Trophoblast cell (in vitro differentiated cells and primary cell): ENCODE measurements at regions not wholly inside any gene's neighbourhood (a gene's known extent, or its start where the extent isn't known, plus 50 kb on each side); places are given as distances from the start of the nearest gene placed in this dataset.

Experiments
- DNase-seq, 2 donors: peaks; one replicate each; pipeline ENCODE4 v3.0.0-alpha.2; 2016
- H2AFZ ChIP-seq: 2 replicates; pipeline ENCODE4 v1.6.1; 2013; ENCODE audit warnings: low read length, moderate library complexity, mild to moderate bottlenecking; ENCODE audit not compliant: insufficient read depth, poor library complexity
- H2AK5ac ChIP-seq: 2 replicates; pipeline ENCODE4 v1.6.1; 2013; ENCODE audit warnings: mild to moderate bottlenecking, low read length
- H2BK120ac ChIP-seq: 2 replicates; pipeline ENCODE4 v1.6.1; 2013; ENCODE audit warnings: low read length, mild to moderate bottlenecking, moderate library complexity; ENCODE audit not compliant: insufficient read depth, poor library complexity
- H2BK12ac ChIP-seq: 2 replicates; pipeline ENCODE4 v1.6.1; 2013; ENCODE audit warnings: mild to moderate bottlenecking, low read length, moderate library complexity
- H2BK5ac ChIP-seq: 2 replicates; pipeline ENCODE4 v1.6.1; 2013; ENCODE audit warnings: low read length, low read depth, moderate library complexity, mild to moderate bottlenecking; ENCODE audit not compliant: poor library complexity
- H3K14ac ChIP-seq: 2 replicates; pipeline ENCODE4 v1.6.1; 2013; ENCODE audit warnings: mild to moderate bottlenecking, low read length
- H3K18ac ChIP-seq: 2 replicates; pipeline ENCODE4 v1.6.1; 2013; ENCODE audit warnings: mild to moderate bottlenecking, low read length
- H3K23ac ChIP-seq: 2 replicates; pipeline ENCODE4 v1.6.1; 2013; ENCODE audit warnings: low read length
- H3K27ac ChIP-seq: 2 replicates; pipeline ENCODE4 v1.5.1; 2013; ENCODE audit warnings: low read depth, mild to moderate bottlenecking, inconsistent platforms, low read length, moderate library complexity
- H3K27me3 ChIP-seq: 2 replicates; pipeline ENCODE4 v1.6.1; 2013; ENCODE audit warnings: inconsistent platforms, mild to moderate bottlenecking, low read length, moderate library complexity; ENCODE audit not compliant: insufficient read depth
- H3K36me3 ChIP-seq, 2 experiments: 1 replicate in 1 of 2; 2 replicates in 1 of 2; pipeline ENCODE4 v1.6.1; 2013; ENCODE audit warnings: low read length in 2 of 2, mild to moderate bottlenecking in 2 of 2, moderate library complexity in 1 of 2; ENCODE audit not compliant: insufficient read depth in 2 of 2, control insufficient read depth in 1 of 2
- H3K4ac ChIP-seq: 2 replicates; pipeline ENCODE4 v1.6.1; 2013; ENCODE audit warnings: low read depth, mild to moderate bottlenecking, low read length, moderate library complexity
- H3K4me1 ChIP-seq, 2 experiments: 1 replicate in 1 of 2; 2 replicates in 1 of 2; pipeline ENCODE4 v1.6.1; 2013; ENCODE audit warnings: low read length in 2 of 2, mild to moderate bottlenecking in 2 of 2, moderate library complexity in 1 of 2; ENCODE audit not compliant: insufficient read depth in 2 of 2, control insufficient read depth in 1 of 2
- H3K4me2 ChIP-seq: 2 replicates; pipeline ENCODE4 v1.6.1; 2013; ENCODE audit warnings: inconsistent platforms, mild to moderate bottlenecking, low read length, moderate library complexity
- H3K4me3 ChIP-seq: 2 replicates; pipeline ENCODE4 v1.5.1; 2013; ENCODE audit warnings: mild to moderate bottlenecking, low read depth, low read length, inconsistent platforms
- H3K79me1 ChIP-seq: one replicate; pipeline ENCODE4 v1.6.1; 2013; ENCODE audit warnings: low read length
- H3K79me2 ChIP-seq: 2 replicates; pipeline ENCODE4 v1.6.1; 2013; ENCODE audit warnings: low read length, mild to moderate bottlenecking; ENCODE audit not compliant: control insufficient read depth, insufficient read depth, poor library complexity
- H3K9ac ChIP-seq: 2 replicates; pipeline ENCODE4 v1.6.1; 2013; ENCODE audit warnings: mild to moderate bottlenecking, low read length
- H3K9me3 ChIP-seq: 2 replicates; pipeline ENCODE4 v1.6.1; 2013; ENCODE audit warnings: low read depth, mild to moderate bottlenecking, control low read depth, inconsistent platforms, low read length; ENCODE audit not compliant: insufficient read depth
- H4K12ac ChIP-seq: 2 replicates; pipeline ENCODE4 v1.6.1; 2013; ENCODE audit warnings: low read depth, mild to moderate bottlenecking, low read length, moderate library complexity
- H4K8ac ChIP-seq: 2 replicates; pipeline ENCODE4 v1.6.1; 2013; ENCODE audit warnings: low read depth, mild to moderate bottlenecking, low read length, moderate library complexity
- H4K91ac ChIP-seq: one replicate; pipeline ENCODE4 v1.6.1; 2013; ENCODE audit warnings: low read depth, mild to moderate bottlenecking, low read length, moderate library complexity
- WGBS: extraction: QIAGEN DNeasy Blood & Tissue Kit; methylation state at CpG from one replicate; pipeline ENCODE4 v1.1.7; 2013; ENCODE audit warnings: missing lambda C conversion rate; ENCODE audit not compliant: insufficient read length, insufficient coverage; ENCODE audit errors: extremely low coverage; 5-methylcytosine and 5-hydroxymethylcytosine counted together

DNA sequence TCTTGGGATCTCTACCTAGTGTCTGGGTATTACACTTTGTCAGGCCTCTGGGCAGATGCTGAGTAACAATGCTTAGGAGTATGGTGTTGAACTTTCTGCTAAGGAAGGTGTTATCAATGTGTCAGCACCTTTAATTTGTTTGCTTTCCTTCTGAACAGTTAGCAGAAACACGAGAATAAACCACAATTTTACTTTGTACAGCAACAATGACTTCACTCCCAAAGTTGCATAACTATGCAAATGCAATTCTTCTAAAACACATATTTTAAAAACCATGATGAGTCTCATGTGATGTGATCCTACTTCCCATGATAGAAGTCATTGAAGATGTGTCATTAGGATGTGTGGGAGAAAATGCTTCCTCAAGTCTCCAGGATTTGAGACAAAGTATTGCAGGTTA, 155.0 kb downstream of the POSTN start:
- Histone ChIP-seq H3K4me3 (no peak overlapping the region), H3K4me2 (no peak overlapping the region), H3K27me3 (no peaks in the 10 kb centered on the region), H3K9ac (no peak overlapping the region), H2BK5ac (no peak overlapping the region), H4K8ac (no peak overlapping the region), H3K36me3 (no peaks in the 10 kb centered on the region), H4K12ac (no peak overlapping the region), H3K23ac (no peak overlapping the region), H3K4ac (no peak overlapping the region), H3K79me1 (peaks cover 4% of the 10 kb centered on the region), H3K9me3 (no peaks in the 10 kb centered on the region), H2AFZ (no peak overlapping the region), H3K14ac (no peak overlapping the region), H3K4me1 (peaks cover 3 to 5% of the 10 kb centered on the region in 2 experiments), H3K18ac (no peak overlapping the region), H2BK12ac (no peak overlapping the region), H3K27ac (no peak overlapping the region), H2AK5ac (no peak overlapping the region), H4K91ac (no peak overlapping the region), H3K79me2 (no peaks in the 10 kb centered on the region), H2BK120ac (no peak overlapping the region)
- DNase-seq: peak in 1 of 2 donors; percentile 2
- no CpG with 5 or more reads among the region's 1 CpG for WGBS

DNA sequence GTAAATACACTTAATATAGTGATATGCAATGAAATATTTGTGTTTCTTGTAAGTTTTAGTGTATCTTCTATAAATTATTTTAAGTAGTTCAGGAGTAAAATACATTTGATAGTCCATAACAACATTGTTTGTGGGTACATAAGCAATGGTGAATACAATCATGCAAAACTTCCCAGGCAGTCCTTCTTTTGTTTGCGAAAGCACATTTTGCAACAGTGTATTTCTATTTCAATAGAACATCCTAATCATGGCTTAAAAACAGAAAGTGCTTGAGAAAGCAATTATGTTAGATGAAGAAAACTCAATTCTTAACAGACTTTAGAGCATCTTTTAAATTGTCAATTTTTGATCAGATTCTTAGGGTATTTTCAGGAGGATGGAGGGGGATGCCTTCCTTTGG, 155.6 kb downstream of the POSTN start:
- Histone ChIP-seq H3K4me3 (no peak overlapping the region), H2BK5ac (no peak overlapping the region), H2AFZ (no peak overlapping the region), H3K18ac (no peak overlapping the region), H3K9me3 (no peaks in the 10 kb centered on the region), H3K4ac (no peak overlapping the region), H3K27me3 (no peaks in the 10 kb centered on the region), H3K36me3 (no peaks in the 10 kb centered on the region), H4K12ac (no peak overlapping the region), H3K79me1 (peaks cover 2% of the 10 kb centered on the region), H4K91ac (no peak overlapping the region), H3K4me2 (no peak overlapping the region), H3K4me1 (peaks cover 3 to 5% of the 10 kb centered on the region in 2 experiments), H3K14ac (no peak overlapping the region), H2BK12ac (no peak overlapping the region), H2BK120ac (no peak overlapping the region), H3K79me2 (no peaks in the 10 kb centered on the region), H3K9ac (no peak overlapping the region), H2AK5ac (no peak overlapping the region), H4K8ac (no peak overlapping the region), H3K23ac (no peak overlapping the region), H3K27ac (no peak overlapping the region)
- no CpG with 5 or more reads among the region's 1 CpG for WGBS
- no peak for DNase-seq

GRCh38 chr13:37435881-37436280, 162.7 kb downstream of the POSTN start:
- H3K4ac ChIP-seq: no peak overlapping the region
- H3K79me1 ChIP-seq: no peaks in the 10 kb centered on the region
- H4K8ac ChIP-seq: no peak overlapping the region
- DNase-seq: no peak
- H4K91ac ChIP-seq: no peak overlapping the region
- no peak overlapping the region for H4K12ac ChIP-seq
- H3K27me3 ChIP-seq: no peaks in the 10 kb centered on the region
- no peak overlapping the region for H3K23ac ChIP-seq
- H2BK12ac ChIP-seq: no peak overlapping the region
- no peak overlapping the region for H3K27ac ChIP-seq
- no peak overlapping the region for H2BK5ac ChIP-seq
- H2AK5ac ChIP-seq: no peak overlapping the region
- no peak overlapping the region for H3K4me3 ChIP-seq
- H3K9ac ChIP-seq: no peak overlapping the region
- H3K4me2 ChIP-seq: no peak overlapping the region
- no peak overlapping the region for H2BK120ac ChIP-seq
- no CpG with 5 or more reads among the region's 1 CpG for WGBS
- no peak overlapping the region for H3K14ac ChIP-seq
- H3K4me1 ChIP-seq: no peaks in the 10 kb centered on the region
- no peaks in the 10 kb centered on the region for H3K9me3 ChIP-seq
- H3K79me2 ChIP-seq: no peaks in the 10 kb centered on the region
- no peak overlapping the region for H2AFZ ChIP-seq
- no peak overlapping the region for H3K18ac ChIP-seq
- no peaks in the 10 kb centered on the region for H3K36me3 ChIP-seq

- no peak overlapping the region for H4K91ac ChIP-seq
- WGBS: no CpG with 5 or more reads among the region's 1 CpG
- no peak overlapping the region for H3K4ac ChIP-seq
- H3K4me1 ChIP-seq: no peaks in the 10 kb centered on the region
- H3K23ac ChIP-seq: no peak overlapping the region
- no peaks in the 10 kb centered on the region for H3K79me2 ChIP-seq
- H2BK5ac ChIP-seq: no peak overlapping the region
- no peaks in the 10 kb centered on the region for H3K9me3 ChIP-seq
- no peaks in the 10 kb centered on the region for H3K36me3 ChIP-seq
- no peaks in the 10 kb centered on the region for H3K79me1 ChIP-seq
- no peak for DNase-seq
- H3K27ac ChIP-seq: no peak overlapping the region
- H3K4me2 ChIP-seq: no peak overlapping the region
- H2AFZ ChIP-seq: no peak overlapping the region
- H3K14ac ChIP-seq: no peak overlapping the region
- H2AK5ac ChIP-seq: no peak overlapping the region
- no peak overlapping the region for H3K9ac ChIP-seq
- H4K12ac ChIP-seq: no peak overlapping the region
- H3K27me3 ChIP-seq: no peaks in the 10 kb centered on the region
- no peak overlapping the region for H2BK120ac ChIP-seq
- no peak overlapping the region for H3K4me3 ChIP-seq
- no peak overlapping the region for H2BK12ac ChIP-seq
- no peak overlapping the region for H3K18ac ChIP-seq
- no peak overlapping the region for H4K8ac ChIP-seq
These were observed 165.5 kb downstream of the POSTN start for GRCh38 chr13:37433086-37433485.
